H1 (cell line): ENCODE measurements at regions not wholly inside any gene's neighbourhood (a gene's known extent, or its start where the extent isn't known, plus 50 kb on each side); places are given as distances from the start of the nearest gene placed in this dataset.

Source experiments
- CTCF ChIA-PET: fragments of 300-600 bp; sonication (Branson Sonifier 250); formaldehyde crosslinking; loops from one replicate; lab custom pipeline; 2021; ENCODE audit not compliant: partially characterized antibody; lab: Charles Lee
- POLR2A ChIA-PET: fragments of 300-600 bp; sonication (Branson Sonifier 250); formaldehyde crosslinking; loops from one replicate; lab custom pipeline; 2021; ENCODE audit warnings: inconsistent platforms; ENCODE audit not compliant: partially characterized antibody; lab: Charles Lee
- DNase-seq, 2 experiments: peaks; one replicate each; pipeline versions ENCODE4 v3.0.0 to v3.0.0-alpha.2; 2010 to 2022; ENCODE audit warnings: low spot score in 2 of 2, low read depth in 1 of 2, mixed read lengths in 1 of 2
- FAIRE-seq: peaks from 2 replicates; lab custom pipeline; 2011; peaks lifted over from hg19 to GRCh38; lab: Jason Lieb, UNC
- H2AFZ ChIP-seq: 2 replicates; pipeline ENCODE4 v1.8.1; 2012; ENCODE audit warnings: low read length, inconsistent platforms
- H2AK5ac ChIP-seq: 2 replicates; pipeline ENCODE4 v1.6.1; 2013; ENCODE audit warnings: low read depth, low read length
- H2BK120ac ChIP-seq: replicated peaks from 2 replicates; pipeline ENCODE3; 2013; ENCODE audit warnings: low read depth, low read length, inconsistent platforms
- H2BK12ac ChIP-seq: 2 replicates; pipeline ENCODE4 v1.6.1; 2013; ENCODE audit warnings: low read depth, low read length
- H2BK15ac ChIP-seq: 2 replicates; pipeline ENCODE4 v1.6.1; 2013; ENCODE audit warnings: low read length
- H2BK20ac ChIP-seq: 2 replicates; pipeline ENCODE4 v1.6.1; 2013; ENCODE audit warnings: low read length
- H2BK5ac ChIP-seq: 2 replicates; pipeline ENCODE4 v1.6.1; 2013; ENCODE audit warnings: low read depth, low read length
- H3K14ac ChIP-seq: 2 replicates; pipeline ENCODE4 v1.6.1; 2013; ENCODE audit warnings: inconsistent platforms; ENCODE audit not compliant: insufficient read length
- H3K18ac ChIP-seq: 2 replicates; pipeline ENCODE4 v1.6.1; 2013; ENCODE audit warnings: low read length; ENCODE audit errors: extremely low read depth
- H3K23ac ChIP-seq: 2 replicates; pipeline ENCODE4 v1.6.1; 2013; ENCODE audit warnings: inconsistent platforms; ENCODE audit not compliant: insufficient read length
- H3K23me2 ChIP-seq: 2 replicates; pipeline ENCODE4 v1.6.1; 2013; ENCODE audit warnings: low read depth, low read length
- H3K27ac ChIP-seq: 2 replicates; pipeline ENCODE4 v1.6.1; 2011; ENCODE audit warnings: low read depth, low read length, inconsistent platforms
- H3K27me3 ChIP-seq, 4 experiments: replicated peaks in 1 of 4; 1 replicate in 1 of 4; 2 replicates in 3 of 4; pipeline versions ENCODE4 v1.6.1 to v1.8.1; 2011 to 2013; ENCODE audit warnings: low read length in 3 of 4, mild to moderate bottlenecking in 3 of 4, inconsistent platforms in 2 of 4, mixed read lengths in 2 of 4, moderate library complexity in 1 of 4; ENCODE audit not compliant: control insufficient read depth in 3 of 4, insufficient read depth in 3 of 4; ENCODE audit errors: extremely low read depth in 1 of 4
- H3K36me3 ChIP-seq, 4 experiments: 2 replicates each; pipeline versions ENCODE4 v1.6.1 to v1.8.1; 2011 to 2013; ENCODE audit warnings: mild to moderate bottlenecking in 4 of 4, low read length in 3 of 4, moderate library complexity in 2 of 4, control low read depth in 1 of 4, inconsistent platforms in 1 of 4; ENCODE audit not compliant: insufficient read depth in 4 of 4, control insufficient read depth in 2 of 4
- H3K4ac ChIP-seq: replicated peaks from 2 replicates; pipeline ENCODE3; 2013; ENCODE audit warnings: low read length, low read depth, mixed read lengths, inconsistent platforms; ENCODE audit not compliant: insufficient read length
- H3K4me1 ChIP-seq, 4 experiments: replicated peaks in 1 of 4; 1 replicate in 1 of 4; 2 replicates in 3 of 4; pipeline versions ENCODE4 v1.6.1 to v1.8.1; 2011 to 2013; ENCODE audit warnings: low read length in 3 of 4, inconsistent platforms in 2 of 4, mixed read lengths in 1 of 4; ENCODE audit not compliant: insufficient read depth in 4 of 4, control insufficient read depth in 3 of 4
- H3K4me2 ChIP-seq, 2 experiments: 2 replicates each; pipeline versions ENCODE4 v1.6.1 to v1.8.1; 2011 to 2013; ENCODE audit warnings: low read depth in 2 of 2, low read length in 2 of 2, control low read depth in 1 of 2, inconsistent platforms in 1 of 2, mild to moderate bottlenecking in 1 of 2; ENCODE audit not compliant: insufficient read depth in 1 of 2
- H3K4me3 ChIP-seq, 4 experiments: fragments of 200-600, 300-600 bp in 1 of 4; sonication (generic), shearing (Covaris generic), sonication (Bioruptor Twin) in 1 of 4; 2 replicates each; pipeline versions ENCODE4 v1.5.1 to v1.8.1; 2011 to 2016; ENCODE audit warnings: low read length in 4 of 4, low read depth in 3 of 4, control low read depth in 2 of 4, inconsistent platforms in 2 of 4, mild to moderate bottlenecking in 2 of 4, mixed read lengths in 1 of 4, moderate library complexity in 1 of 4; ENCODE audit not compliant: insufficient read depth in 2 of 4; ENCODE audit errors: extremely low read depth in 1 of 4
- H3K56ac ChIP-seq: replicated peaks from 2 replicates; pipeline ENCODE3; 2013; ENCODE audit warnings: low read depth, mild to moderate bottlenecking, mixed read lengths, low read length, inconsistent platforms; ENCODE audit not compliant: insufficient read length
- H3K79me1 ChIP-seq: 2 replicates; pipeline ENCODE4 v1.6.1; 2013; ENCODE audit warnings: low read depth, low read length, control low read depth
- H3K79me2 ChIP-seq, 2 experiments: 2 replicates each; pipeline versions ENCODE4 v1.6.1 to v1.8.1; 2012 to 2013; ENCODE audit warnings: low read length in 2 of 2, mild to moderate bottlenecking in 2 of 2, inconsistent platforms in 1 of 2; ENCODE audit not compliant: insufficient read depth in 2 of 2, control insufficient read depth in 1 of 2
- H3K9ac ChIP-seq, 4 experiments: replicated peaks in 1 of 4; 1 replicate in 1 of 4; 2 replicates in 3 of 4; pipeline versions ENCODE4 v1.6.1 to v1.8.1; 2011 to 2013; ENCODE audit warnings: low read depth in 3 of 4, low read length in 3 of 4, control low read depth in 2 of 4, mild to moderate bottlenecking in 2 of 4, moderate library complexity in 2 of 4, inconsistent platforms in 1 of 4; ENCODE audit errors: extremely low read depth in 1 of 4
- H3K9me3 ChIP-seq, 2 experiments: 2 replicates each; pipeline versions ENCODE4 v1.6.1 to v1.8.1; 2012 to 2013; ENCODE audit warnings: mild to moderate bottlenecking in 2 of 2, moderate library complexity in 2 of 2, control low read depth in 1 of 2, inconsistent platforms in 1 of 2, low read depth in 1 of 2, low read length in 1 of 2, mixed read lengths in 1 of 2; ENCODE audit not compliant: insufficient read depth in 2 of 2
- H4K20me1 ChIP-seq, 2 experiments: replicated peaks in 1 of 2; 2 replicates each; pipeline versions ENCODE3 to v1.8.1; 2011 to 2013; ENCODE audit warnings: inconsistent platforms in 2 of 2, low read length in 2 of 2, mild to moderate bottlenecking in 1 of 2; ENCODE audit not compliant: insufficient read depth in 2 of 2, control insufficient read depth in 1 of 2
- H4K5ac ChIP-seq: 2 replicates; pipeline ENCODE4 v1.6.1; 2013; ENCODE audit warnings: low read length, low read depth, mixed read lengths, inconsistent platforms; ENCODE audit not compliant: insufficient read length
- H4K8ac ChIP-seq: 2 replicates; pipeline ENCODE4 v1.8.0; 2013; ENCODE audit warnings: mild to moderate bottlenecking, moderate library complexity, low read length, inconsistent platforms; ENCODE audit not compliant: insufficient read depth; ENCODE audit errors: extremely low read depth
- H4K91ac ChIP-seq: replicated peaks from 2 replicates; pipeline ENCODE3; 2013; ENCODE audit warnings: low read length, mixed read lengths, inconsistent platforms; ENCODE audit not compliant: insufficient read length
- FOSL1 ChIP-seq: IDR thresholded peaks from 2 replicates; pipeline ENCODE4 v1.6.1; 2011; ENCODE audit warnings: mild to moderate bottlenecking, low read depth, low read length, moderate library complexity; ENCODE audit not compliant: insufficient read depth
- RFX5 ChIP-seq: IDR thresholded peaks from 2 replicates; pipeline ENCODE4 v1.6.1; 2011; ENCODE audit warnings: low read depth, low read length, improper control_type of control experiment, borderline replicate concordance
- WGBS, 2 experiments: shearing (Covaris generic) in 1 of 2; methylation state at CpG; one replicate each; pipeline versions ENCODE4 v1.1.6 to v1.1.7; 2013 to 2015; ENCODE audit warnings: low lambda C conversion rate in 2 of 2, mixed read lengths in 2 of 2, inconsistent platforms in 1 of 2, low coverage in 1 of 2, missing lambda C conversion rate in 1 of 2; ENCODE audit not compliant: insufficient replicate concordance in 2 of 2, insufficient coverage in 1 of 2, insufficient read length in 1 of 2; ENCODE audit errors: extremely low coverage in 1 of 2, missing lambda C conversion rate in 1 of 2; 5-methylcytosine and 5-hydroxymethylcytosine counted together
- TF ChIP-seq, protein P1 (sequence below): IDR thresholded peaks from 2 replicates; pipeline ENCODE4 v1.6.1; 2012; ENCODE audit warnings: low read length, inconsistent platforms
- TF ChIP-seq, protein P2 (sequence below), 3 experiments: IDR thresholded peaks; 1 replicate in 2 of 3; 2 replicates in 1 of 3; pipeline versions ENCODE4 v1.5.1 to v1.6.1; 2011; ENCODE audit warnings: low read length in 3 of 3, mild to moderate bottlenecking in 3 of 3, inconsistent platforms in 2 of 3, low read depth in 1 of 3, moderate library complexity in 1 of 3; ENCODE audit not compliant: insufficient read depth in 1 of 3; ENCODE audit errors: control extremely low read depth in 1 of 3

DNA sequence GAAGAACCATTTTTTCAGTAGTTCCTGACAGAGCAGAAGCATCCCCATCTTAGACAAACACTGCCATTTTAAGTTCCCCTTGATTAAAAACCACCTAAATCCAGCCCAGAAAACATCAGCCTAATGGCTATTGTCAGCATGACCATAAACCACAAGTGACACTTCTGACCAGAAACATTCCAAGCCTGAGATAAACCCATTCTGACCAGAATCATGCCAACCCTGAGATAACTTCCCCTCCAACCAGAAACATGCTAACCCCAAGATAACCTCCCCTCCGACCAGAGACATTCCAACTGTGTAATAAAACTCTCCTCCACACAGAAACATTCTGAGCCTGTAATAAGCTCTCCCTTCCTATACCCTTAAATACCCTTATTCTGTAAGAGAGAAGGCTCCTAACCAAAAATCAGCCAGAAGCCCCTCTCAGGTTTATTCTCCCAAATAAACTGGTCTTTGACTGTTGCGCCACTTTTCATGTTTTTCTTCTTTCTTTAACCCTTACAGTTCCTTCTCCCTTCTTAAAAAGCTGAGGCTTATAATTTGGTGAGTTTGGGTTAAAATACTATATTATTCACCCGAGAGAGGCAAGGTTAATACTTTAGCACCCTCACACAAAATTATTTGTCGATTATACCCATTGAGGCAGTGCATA is 149.7 kb downstream of the HNMT start:
- Histone ChIP-seq H4K91ac (no peak overlapping the region), H3K9ac (no peak overlapping the region), H3K27me3 (no peaks in the 10 kb centered on the region), H3K4me1 (no peaks in the 10 kb centered on the region), H3K4ac (no peak overlapping the region), H3K79me1 (no peaks in the 10 kb centered on the region), H2BK20ac (no peak overlapping the region), H3K14ac (no peak overlapping the region), H2AK5ac (no peak overlapping the region), H3K4me2 (no peak overlapping the region), H3K36me3 (no peaks in the 10 kb centered on the region), H3K79me2 (no peaks in the 10 kb centered on the region), H4K5ac (no peak overlapping the region), H4K20me1 (no peaks in the 10 kb centered on the region), H2BK120ac (no peak overlapping the region), H3K4me3 (no peak overlapping the region), H3K23ac (no peak overlapping the region), H2AFZ (no peak overlapping the region), H3K27ac (no peak overlapping the region), H2BK12ac (no peak overlapping the region), H2BK5ac (no peak overlapping the region), H3K23me2 (no peaks in the 10 kb centered on the region), H3K9me3 (peaks cover 4 to 7% of the 10 kb centered on the region in 2 experiments; a peak in 2 of 4 replicates), H2BK15ac (no peak overlapping the region), H4K8ac (no peak overlapping the region), H3K56ac (no peak overlapping the region), H3K18ac (no peak overlapping the region)
- DNase-seq, result no peak
- TF ChIP-seq FOSL1, result no peak
- TF ChIP-seq, protein P1, sequence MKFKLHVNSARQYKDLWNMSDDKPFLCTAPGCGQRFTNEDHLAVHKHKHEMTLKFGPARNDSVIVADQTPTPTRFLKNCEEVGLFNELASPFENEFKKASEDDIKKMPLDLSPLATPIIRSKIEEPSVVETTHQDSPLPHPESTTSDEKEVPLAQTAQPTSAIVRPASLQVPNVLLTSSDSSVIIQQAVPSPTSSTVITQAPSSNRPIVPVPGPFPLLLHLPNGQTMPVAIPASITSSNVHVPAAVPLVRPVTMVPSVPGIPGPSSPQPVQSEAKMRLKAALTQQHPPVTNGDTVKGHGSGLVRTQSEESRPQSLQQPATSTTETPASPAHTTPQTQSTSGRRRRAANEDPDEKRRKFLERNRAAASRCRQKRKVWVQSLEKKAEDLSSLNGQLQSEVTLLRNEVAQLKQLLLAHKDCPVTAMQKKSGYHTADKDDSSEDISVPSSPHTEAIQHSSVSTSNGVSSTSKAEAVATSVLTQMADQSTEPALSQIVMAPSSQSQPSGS, result no peak
- no peak for TF ChIP-seq RFX5
- TF ChIP-seq, protein P2, sequence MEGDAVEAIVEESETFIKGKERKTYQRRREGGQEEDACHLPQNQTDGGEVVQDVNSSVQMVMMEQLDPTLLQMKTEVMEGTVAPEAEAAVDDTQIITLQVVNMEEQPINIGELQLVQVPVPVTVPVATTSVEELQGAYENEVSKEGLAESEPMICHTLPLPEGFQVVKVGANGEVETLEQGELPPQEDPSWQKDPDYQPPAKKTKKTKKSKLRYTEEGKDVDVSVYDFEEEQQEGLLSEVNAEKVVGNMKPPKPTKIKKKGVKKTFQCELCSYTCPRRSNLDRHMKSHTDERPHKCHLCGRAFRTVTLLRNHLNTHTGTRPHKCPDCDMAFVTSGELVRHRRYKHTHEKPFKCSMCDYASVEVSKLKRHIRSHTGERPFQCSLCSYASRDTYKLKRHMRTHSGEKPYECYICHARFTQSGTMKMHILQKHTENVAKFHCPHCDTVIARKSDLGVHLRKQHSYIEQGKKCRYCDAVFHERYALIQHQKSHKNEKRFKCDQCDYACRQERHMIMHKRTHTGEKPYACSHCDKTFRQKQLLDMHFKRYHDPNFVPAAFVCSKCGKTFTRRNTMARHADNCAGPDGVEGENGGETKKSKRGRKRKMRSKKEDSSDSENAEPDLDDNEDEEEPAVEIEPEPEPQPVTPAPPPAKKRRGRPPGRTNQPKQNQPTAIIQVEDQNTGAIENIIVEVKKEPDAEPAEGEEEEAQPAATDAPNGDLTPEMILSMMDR (IDR thresholded peaks at IDR 0.05; ENCODE audit: control extremely low read depth in 1 of 3, insufficient read depth in 1 of 3, low read depth in 1 of 3, low read length in 3 of 3), result no peak
- ChIA-PET CTCF (no interaction called here), POLR2A (no interaction called here)
- WGBS, 2 experiments, result 93% methylated on average over 4 of the region's 4 CpGs; no CpG with 5 or more reads in 1 of the 2 experiments
- no peak for FAIRE-seq
